DMS153 treated with DMSO at 0.1 percent for 48 hours (cell line): ENCODE measurements at regions not wholly inside any gene's neighbourhood (a gene's known extent, or its start where the extent isn't known, plus 50 kb on each side); places are given as distances from the start of the nearest gene placed in this dataset.
"Not testable (repeated sequence)": the region's sequence is repeated elsewhere in the genome, so short reads cannot be mapped to it uniquely, and the experiment has no call there.

Experiments used
- DNase-seq: peaks from one replicate; lab custom pipeline; 2025; ENCODE audit not compliant: unreplicated experiment; lab: John Stamatoyannopoulos, UW

DNA sequence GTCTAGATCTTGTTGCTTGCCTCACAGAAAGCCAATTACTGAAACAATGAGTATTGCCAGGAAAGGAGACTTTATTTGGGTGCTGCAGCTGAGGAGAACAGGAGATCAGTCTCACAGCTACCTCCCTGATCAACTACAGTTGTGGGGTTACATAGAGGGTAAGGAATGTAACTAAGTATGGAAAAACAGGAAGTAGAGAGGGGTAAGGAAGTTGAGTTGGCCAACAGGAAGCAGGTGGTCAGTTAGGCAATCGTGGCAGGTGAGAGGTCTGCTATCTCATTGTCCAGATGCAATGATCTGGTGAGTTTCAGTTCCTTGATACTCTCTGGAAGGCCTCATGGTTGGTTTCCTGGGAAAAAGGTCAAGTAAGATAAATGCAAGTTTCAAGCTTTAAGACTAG lies 333.1 kb upstream of the GOT2 start:
- no peak for DNase-seq

DNA sequence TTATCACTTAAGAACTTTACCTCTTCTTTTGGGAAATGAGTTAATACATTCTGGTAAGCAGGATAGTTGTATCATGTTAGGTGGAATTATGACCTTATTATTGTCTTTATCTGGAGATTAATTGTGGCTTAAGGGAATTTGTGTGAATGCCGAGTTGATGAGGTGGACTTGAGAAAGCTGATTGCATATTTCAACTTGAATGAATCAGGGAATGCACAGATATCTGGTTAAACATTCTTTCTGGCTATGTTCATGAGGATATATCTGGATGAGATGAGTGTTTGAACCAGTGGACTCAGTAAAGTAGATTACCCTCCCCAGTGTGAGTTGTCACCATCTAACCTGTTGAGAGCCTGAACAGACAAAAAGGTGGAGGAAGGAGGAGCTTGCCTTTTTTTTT lies 326.1 kb upstream of the GOT2 start:
- no peak for DNase-seq

DNA sequence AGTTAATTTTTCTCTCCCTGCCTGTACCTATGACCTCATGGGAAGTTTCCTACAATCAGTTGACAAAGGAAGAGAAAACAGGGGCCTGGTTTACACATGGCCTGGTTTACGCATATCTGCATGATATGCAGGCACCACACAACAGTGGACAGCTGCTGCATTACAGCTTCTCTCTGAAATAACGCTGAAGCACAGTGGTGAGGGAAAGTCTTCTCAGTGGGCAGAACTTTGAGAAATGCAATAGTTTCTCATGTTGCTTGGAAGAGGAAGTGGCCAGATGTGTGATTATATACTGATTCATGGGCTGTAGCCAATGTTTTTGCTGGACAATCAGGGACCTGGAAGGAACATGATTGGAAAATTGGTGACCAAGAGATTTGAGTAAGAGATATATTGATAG lies 324.1 kb upstream of the GOT2 start:
- no peak for DNase-seq

DNA sequence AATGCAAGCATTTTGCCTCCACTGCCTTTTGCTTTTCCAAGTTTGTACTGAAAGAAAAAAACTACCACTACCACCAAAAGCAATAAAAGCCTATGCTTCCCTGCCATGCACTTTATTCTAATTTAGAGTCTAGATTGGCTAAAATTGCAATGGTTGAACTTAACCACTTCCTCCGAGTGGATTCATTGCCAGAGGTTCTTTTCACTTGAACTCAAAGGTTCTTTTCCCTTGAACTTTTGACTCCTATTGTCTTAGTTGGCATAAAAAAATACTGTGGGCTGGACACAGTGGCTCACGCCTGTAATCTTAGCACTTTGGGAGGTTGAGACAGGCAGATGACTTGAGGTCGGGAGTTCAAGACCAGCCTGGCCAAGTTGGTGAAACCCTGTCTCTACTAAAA lies 319.8 kb upstream of the GOT2 start:
- DNase-seq = no peak

DNA sequence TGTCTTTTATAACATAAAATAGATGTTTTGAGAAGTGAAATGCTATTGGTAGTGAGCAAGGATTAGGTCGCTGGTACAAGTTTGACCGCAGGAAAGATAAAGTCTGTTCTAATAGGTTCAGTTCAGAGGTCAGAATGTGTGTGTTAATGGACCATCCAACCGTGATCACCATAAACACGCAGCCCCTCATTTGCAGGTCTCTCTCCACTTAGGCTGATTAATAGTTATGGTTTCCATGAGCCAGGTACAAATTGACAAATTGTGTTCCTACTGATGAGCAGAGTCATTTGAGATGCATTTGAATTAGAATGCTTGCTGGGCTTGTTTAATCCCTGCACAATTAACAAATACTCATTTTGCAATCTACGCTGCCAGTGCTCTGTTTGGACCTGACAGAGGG lies 318.1 kb upstream of the GOT2 start:
- DNase-seq = no peak

DNA sequence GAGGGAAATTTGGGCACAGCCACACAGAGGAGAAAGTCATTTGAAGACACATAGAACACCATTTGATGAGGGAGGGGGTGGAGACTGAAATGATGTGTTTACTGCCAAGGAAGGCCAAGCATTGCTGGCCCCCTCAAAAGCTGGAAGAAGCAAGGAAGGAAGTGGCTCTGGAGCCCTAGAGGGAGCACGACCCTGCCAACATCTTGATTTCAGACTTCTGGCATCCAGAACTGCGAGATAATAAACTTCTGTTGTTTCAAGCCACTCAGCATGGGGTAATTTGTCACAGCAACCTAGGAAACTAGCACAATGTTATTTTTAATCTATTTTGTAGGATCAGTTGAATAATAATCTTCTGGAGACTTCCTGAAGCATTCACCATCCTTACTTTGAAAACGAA lies 314.8 kb upstream of the GOT2 start:
- DNase-seq = no peak

DNA sequence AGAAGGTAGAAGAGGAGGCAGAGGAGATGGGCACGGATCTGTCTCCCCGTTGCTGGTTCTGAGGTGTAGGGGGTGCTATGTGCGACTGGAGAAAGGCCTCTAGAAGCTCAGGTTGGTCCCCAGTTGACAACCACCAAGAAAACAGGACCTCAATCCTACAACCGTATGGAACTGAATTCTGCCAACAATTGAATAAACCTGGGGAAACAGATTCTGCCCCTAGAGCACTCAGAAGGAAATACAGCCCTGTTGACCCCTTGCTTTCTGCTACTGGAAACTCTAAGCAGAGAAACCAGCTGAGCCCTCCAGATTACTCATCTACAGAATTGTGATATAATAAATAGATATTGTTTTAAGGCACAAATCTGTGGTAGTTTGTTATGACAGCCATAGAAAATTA lies 313.0 kb upstream of the GOT2 start:
- no peak for DNase-seq

DNA sequence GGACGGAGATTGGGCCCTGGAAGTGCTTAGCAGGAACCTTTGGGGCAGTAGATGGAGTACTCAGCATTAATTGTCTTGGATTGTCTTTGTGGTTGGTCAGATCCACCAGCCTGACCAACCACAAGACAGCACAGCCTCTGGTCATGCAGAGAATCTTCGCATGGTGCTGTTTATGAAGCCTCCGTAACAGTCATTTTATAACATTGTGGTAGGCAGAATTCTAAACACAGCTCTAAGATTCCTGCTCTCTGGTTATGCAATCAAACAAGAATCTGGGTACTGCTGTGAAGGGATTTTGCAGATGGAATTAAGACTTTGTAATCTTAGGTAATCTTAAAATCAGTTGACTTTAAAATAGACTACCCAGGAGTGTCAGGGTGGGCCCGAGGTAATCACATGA lies 312.2 kb upstream of the GOT2 start:
- DNase-seq = no peak

DNA sequence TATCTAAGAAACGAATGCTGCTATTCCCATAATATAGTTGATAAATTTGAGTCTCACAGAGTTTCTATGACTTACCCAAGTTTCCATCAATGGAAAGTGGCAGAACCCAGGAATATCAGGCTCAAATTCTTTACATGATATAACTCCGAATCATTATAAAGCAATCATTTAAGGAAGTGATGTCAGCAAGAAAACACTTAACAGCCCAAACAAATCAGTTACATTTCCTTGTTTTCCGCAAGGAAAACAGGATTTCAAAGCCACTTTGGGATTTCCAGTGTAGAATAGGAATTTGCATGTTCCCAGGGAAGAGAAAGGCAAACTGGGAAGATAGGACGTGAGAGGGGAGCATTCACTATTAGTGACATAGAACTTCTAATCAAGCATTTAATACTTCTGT lies 311.4 kb upstream of the GOT2 start:
- no peak for DNase-seq

DNA sequence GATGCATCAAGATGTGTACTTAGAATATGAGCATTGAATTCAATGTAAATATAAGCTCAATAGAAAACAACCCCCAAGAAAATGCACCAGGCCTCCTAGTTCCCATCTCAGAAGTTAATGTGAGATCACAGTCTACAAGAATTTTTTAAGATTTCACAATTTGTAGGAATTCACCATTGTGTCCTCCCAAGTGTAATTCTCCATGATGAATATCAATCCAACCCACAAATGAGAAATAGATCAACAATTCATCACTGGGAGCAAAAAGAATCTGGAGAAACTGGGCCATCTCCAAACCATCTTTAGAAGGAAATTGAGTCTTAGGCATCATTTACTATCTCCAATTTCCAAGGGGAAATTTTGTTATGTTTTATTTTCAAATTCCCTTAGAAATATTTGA lies 310.5 kb upstream of the GOT2 start:
- no peak for DNase-seq

DNA sequence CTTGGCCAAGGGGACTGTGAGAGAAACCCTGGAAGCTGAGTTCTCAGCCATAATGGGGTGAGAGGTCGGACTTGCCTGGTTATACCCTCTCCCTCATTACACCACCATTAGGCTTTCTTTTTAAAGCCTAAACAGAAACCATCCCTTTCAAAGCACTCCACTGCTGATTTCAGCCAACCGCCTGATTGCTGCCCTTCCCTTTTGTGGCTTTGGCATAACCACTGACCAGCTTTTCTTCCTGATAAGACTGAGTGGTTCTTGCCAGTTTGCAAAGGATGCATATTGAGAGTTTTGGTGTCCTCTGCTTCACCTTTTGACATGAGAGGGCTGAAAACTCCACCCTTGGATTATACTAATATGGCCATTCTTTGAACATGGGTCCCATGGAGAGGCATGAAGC lies 308.2 kb upstream of the GOT2 start:
- no peak for DNase-seq

DNA sequence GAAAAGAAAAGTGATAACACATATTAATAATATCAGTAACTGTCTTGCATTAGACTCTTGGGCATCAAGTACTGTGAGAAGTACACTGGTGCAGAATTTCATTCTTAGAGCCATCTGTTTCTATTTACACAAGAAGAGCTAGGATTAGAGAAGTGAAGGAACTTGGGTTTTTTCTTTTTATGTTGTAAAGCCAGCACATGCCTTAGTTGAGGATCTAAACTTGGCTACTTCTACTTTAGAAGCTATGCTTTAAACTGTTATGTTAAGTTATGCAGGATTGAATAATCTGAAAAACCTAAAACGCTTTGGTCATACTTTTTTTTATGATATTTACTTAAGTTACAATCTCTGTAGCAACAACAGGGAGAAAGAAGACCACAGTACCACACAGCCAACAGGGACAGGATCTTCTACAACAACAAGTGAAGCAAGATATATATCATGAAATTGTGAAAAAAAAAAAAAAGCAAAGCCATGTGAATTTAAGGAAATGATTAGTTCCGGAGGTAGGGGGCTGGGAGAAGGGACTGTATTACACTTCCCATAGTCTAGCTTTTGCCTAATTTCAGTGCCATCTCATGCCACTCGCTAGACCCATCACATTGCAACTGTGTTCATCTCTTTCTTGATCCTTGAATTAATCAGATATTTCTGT lies 305.1 kb upstream of the GOT2 start:
- no peak for DNase-seq

DNA sequence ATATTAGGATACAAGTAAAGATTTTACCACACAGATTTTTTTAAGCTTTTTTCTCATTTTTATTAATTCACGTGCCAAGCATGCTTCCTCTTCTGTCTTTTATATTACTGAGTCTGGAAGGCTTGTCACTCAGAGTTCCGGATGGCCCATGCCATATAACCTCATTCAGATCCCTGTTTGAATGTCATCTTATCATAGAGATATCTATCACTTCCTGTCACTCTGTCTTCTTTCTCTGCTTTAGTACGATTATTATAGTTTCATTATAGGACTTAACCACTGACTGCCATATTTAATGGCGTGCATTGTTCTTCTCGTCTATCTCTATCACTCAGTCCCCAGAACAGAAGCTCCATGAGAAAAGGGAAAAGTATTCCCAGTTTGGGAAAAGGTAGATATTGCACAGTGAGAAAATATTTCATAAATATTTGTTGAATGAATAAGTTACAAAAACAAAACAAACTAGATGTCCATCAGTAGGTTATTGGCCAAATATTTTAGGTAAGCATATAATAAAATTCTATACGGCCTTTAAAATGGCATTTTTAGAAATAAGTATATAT lies 296.9 kb upstream of the GOT2 start:
- DNase-seq = no peak

DNA sequence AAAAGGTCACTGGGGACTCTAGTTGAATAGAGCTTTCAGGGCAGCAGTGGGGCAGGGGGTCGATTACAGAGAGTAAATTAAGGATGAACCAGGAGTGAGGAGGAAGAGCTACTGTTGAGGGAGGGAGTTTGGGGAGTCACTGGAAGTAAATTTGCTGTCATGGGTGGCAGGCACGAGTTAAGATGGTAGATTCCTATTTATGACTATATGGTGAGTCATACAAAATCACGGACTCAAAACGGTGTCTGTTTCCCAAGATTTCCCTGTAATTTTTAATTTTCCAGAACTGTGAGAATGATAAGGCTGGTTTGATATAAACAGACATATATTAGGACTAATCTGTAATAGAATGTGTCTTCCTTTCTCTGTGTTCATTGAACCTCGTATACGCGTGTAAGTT lies 287.6 kb upstream of the GOT2 start:
- DNase-seq = no peak

DNA sequence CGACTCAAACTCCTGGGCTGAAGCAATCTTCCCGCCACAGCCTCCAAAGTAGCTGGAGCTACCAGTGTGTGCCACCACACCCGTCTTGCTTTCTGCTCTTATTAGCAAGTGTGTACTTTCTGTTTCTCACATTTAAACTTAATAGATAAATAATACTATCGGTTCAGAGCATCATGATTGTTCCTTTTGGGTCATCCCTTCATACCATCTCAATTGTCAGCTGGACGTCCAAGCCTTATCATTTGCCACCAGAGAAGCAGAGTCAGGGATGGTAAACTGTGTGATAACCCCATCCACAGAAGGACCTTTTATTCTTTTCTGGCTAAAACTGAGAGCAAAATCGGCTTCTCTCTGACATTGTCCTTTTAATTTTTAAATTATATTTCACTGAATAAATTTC lies 279.8 kb upstream of the GOT2 start:
- no peak for DNase-seq

DNA sequence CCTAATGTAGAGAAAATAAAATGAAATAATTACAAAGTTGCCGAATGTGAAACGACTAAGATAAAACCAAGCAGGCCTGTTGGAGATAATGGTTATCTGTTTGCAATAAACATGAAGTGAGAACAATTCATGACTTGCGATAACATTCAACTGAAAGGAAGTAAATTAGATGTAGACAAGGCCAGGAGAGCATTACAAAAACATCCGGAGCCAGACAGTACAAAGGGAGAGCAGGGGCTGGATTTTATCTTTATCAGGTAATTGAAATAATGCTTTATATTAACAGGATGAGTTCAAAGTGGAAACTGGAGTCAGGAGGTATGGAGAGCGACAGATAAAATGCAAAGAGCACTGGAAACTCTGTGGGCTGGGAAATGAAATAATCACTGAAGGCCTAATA lies 265.6 kb upstream of the GOT2 start:
- no peak for DNase-seq

DNA sequence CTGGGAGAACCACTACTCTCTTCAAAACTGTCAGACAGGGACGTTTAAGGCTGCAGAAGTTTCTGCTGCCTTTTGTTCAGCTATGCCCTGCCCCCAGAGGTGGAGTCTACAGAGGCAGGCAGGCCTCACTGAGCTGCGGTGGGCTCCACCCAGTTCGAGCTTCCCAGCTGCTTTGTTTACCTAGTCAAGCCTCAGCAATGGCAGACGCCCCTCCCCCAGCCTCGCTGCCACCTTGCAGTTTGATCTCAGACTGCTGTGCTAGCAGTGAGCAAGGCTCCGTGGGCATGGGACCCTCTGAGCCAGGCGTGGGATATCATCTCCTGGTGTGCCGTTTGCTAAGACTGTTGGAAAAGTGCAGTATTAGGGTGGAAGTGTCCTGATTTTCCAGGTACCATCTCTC lies 258.6 kb upstream of the GOT2 start:
- DNase-seq = not testable (repeated sequence)

DNA sequence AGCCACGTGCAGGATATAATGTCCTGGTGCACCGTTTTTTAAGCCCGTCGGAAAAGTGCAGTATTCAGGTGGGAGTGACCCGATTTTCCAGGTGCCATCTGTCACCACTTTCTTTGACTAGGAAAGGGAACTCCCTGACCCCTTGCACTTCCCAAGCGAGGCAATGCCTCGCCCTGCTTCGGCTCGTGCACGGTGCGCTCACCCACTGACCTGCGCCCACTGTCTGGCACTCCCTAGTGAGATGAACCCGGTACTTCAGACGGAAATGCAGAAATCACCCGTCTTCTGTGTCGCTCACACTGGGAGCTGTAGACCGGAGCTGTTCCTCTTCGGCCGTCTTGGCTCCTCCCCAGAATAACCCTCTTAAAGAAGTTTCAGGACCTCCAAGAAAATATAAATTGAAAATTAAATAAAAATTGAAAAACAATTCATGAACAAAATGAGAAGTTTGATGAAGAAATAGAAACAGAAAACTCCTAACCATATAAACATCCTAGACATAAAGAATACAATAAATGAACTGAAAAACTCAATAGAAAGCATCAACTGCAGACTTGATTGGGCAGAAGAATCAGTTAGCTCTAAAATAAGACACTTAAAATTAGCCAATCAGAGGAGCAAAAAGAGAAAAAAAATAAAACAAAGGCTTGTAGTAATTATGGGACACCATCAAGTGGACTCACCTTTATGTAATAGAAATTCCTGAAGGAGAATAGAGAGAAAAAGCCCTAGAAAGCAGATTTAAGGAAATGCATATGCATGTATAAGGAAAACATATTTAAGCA lies 249.3 kb upstream of the GOT2 start:
- DNase-seq = not testable (repeated sequence)

DNA sequence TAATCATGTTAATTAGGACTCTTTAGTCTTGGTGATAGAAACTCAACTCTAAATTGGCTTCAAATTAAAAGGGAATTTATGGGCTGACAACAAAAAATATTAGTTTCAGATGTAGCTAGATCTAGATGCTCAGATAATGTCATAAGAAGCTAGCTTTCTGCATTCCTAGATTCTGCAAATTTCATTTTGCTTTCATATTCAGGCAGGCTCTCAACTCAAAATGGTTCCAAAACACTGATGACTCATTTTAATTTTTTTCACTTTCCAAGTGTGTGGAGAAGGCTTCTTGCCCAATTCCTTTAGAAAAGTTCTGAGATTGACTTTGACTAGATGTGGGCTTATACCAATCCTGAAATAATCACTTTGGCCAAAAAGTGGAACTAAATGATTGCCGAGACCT lies 236.7 kb upstream of the GOT2 start:
- DNase-seq = no peak

DNA sequence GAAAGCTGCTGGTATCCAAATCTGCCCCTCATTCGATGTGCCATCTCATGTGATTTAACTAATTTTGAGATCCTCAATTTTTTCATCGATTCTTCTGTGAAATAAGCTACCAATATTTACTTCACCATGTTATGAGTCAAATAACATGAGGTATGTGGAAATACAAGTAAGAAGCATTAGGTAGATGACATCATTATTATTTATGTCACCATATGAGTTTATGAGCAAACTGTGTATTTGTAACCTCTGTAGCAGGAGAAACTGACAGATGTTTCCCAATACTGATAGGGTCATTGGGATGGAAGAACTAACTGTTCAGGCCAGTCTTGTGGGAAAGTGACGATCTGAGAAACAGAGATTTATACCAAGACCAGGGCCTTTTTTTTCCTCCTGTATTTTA lies 229.4 kb upstream of the GOT2 start:
- no peak for DNase-seq

DNA sequence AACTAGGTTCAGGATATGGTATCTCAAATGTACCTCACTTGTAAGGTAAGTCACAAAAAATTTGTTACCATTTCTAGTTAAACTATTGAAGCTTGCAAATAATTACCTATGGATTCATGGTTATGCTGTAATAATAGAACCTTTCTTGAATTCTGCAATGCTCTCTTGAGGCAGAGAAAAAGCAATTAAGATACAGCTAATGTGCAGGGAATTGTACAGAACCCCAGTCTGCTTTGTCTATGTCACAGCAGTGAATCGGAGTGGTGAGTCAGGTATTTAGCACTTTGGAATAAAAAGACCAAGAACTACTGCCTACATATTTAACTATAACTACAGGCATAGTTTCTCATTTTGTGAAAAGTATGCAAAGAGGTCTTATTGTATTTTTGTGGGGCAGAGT lies 228.7 kb upstream of the GOT2 start:
- no peak for DNase-seq

DNA sequence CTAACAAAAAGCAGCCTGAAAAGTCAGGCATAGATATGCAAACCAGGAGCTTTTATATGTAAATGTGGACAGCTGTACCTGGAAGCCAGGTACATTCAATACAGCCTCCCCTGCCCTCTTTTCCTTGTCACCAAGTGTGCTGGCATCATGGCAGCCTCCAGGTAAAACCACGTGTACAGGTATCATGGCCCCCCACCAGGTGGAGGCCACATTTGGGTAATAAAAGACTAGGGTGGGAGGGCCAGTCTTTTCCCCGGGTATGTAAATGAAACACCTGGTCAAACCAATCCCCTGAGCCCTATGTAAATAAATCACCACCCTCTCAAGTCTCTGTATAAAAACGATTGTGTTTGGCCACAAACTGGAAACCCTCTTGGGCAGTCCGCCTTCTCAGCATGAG lies 226.4 kb upstream of the GOT2 start:
- no peak for DNase-seq

DNA sequence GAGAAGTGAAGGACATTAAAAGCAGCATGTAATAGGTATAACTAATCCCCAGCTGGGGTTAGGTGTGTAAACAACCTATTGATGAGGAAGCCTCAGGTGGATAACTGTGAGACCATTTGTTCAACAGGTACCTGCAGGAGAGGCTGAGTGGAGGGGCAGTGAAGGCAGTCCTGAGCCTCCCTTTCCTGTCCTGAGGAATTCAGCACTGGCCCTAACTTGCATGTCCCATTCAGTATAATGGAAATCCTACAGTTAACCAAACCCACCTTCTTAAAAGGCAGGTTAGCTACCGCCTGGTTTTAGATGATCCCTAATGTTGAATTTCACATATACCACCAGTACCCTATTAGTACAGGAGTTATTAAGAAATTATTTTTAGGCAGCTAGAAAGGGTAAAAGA lies 225.9 kb upstream of the GOT2 start:
- DNase-seq = no peak
